IMR-90 (cell line): ENCODE measurements at regions not wholly inside any gene's neighbourhood (a gene's known extent, or its start where the extent isn't known, plus 50 kb on each side); places are given as distances from the start of the nearest gene placed in this dataset.
"Not testable (repeated sequence)": the region's sequence is repeated elsewhere in the genome, so short reads cannot be mapped to it uniquely, and the experiment has no call there.

Source experiments
- ATAC-seq: fragments of 200-7000 bp; cut with Tn5 transposase; 2 replicates; pipeline ENCODE4 v1.9.1; 2020; ENCODE audit warnings: low read depth, mild to moderate bottlenecking, moderate library complexity
- BruUV-seq: library from RNA; stranded (reverse); fragments of 400-500 nt; replicated peaks from 2 replicates; lab custom pipeline; 2021; lab: Mats Ljungman, UMichigan
- CTCF ChIA-PET: fragments of 300-600 bp; formaldehyde crosslinking; extraction: SDS; loops from one replicate; lab custom pipeline; 2021; ENCODE audit warnings: antibody characterized with exemption; lab: Yijun Ruan, JAX
- POLR2A ChIA-PET: fragments of 300-600 bp; sonication (Branson Sonifier 250); formaldehyde crosslinking; loops from one replicate; lab custom pipeline; 2022; ENCODE audit warnings: antibody characterized with exemption; ENCODE audit not compliant: unreplicated experiment; lab: Charles Lee
- DNase-seq: peaks from one replicate; pipeline ENCODE4 v3.0.0; 2013
- H2AFZ ChIP-seq: replicated peaks from 2 replicates; pipeline ENCODE3; 2013; ENCODE audit warnings: low read length, mild to moderate bottlenecking; ENCODE audit not compliant: poor library complexity
- H2AK5ac ChIP-seq: 2 replicates; pipeline ENCODE4 v1.6.1; 2013; ENCODE audit warnings: low read depth, low read length, inconsistent platforms
- H2AK9ac ChIP-seq: replicated peaks from 2 replicates; pipeline ENCODE3; 2013; ENCODE audit warnings: mild to moderate bottlenecking, low read depth, low read length, moderate library complexity; ENCODE audit not compliant: poor library complexity
- H2BK120ac ChIP-seq: 2 replicates; pipeline ENCODE4 v1.6.1; 2013; ENCODE audit warnings: low read depth, low read length, inconsistent platforms
- H2BK15ac ChIP-seq: 3 replicates; pipeline ENCODE4 v1.6.1; 2013; ENCODE audit warnings: low read depth, low read length, inconsistent platforms
- H2BK20ac ChIP-seq: 2 replicates; pipeline ENCODE4 v1.6.1; 2013; ENCODE audit warnings: low read depth, mild to moderate bottlenecking, inconsistent platforms, low read length, moderate library complexity
- H2BK5ac ChIP-seq: 2 replicates; pipeline ENCODE4 v1.6.1; 2013; ENCODE audit warnings: mild to moderate bottlenecking, low read depth, low read length, inconsistent platforms; ENCODE audit not compliant: poor library complexity, severe bottlenecking
- H3K14ac ChIP-seq: replicated peaks from 2 replicates; pipeline ENCODE4 v1.6.1; 2013; ENCODE audit warnings: low read depth, low read length, inconsistent platforms
- H3K18ac ChIP-seq: 2 replicates; pipeline ENCODE4 v1.6.1; 2013; ENCODE audit warnings: low read depth, low read length, control low read depth
- H3K23ac ChIP-seq: 2 replicates; pipeline ENCODE4 v1.6.1; 2013; ENCODE audit warnings: low read depth, low read length, inconsistent platforms
- H3K27ac ChIP-seq: 2 replicates; pipeline ENCODE4 v1.5.1; 2013; ENCODE audit warnings: mild to moderate bottlenecking, control low read depth, low read length; ENCODE audit not compliant: insufficient read depth
- H3K27me3 ChIP-seq: 2 replicates; pipeline ENCODE4 v1.6.1; 2013; ENCODE audit warnings: low read length; ENCODE audit not compliant: control insufficient read depth, insufficient read depth
- H3K36me3 ChIP-seq: 2 replicates; pipeline ENCODE4 v1.6.1; 2013; ENCODE audit warnings: low read length, mixed read lengths; ENCODE audit not compliant: control insufficient read depth, insufficient read depth
- H3K4ac ChIP-seq: 2 replicates; pipeline ENCODE4 v1.6.1; 2013; ENCODE audit warnings: low read depth, low read length, inconsistent platforms
- H3K4me1 ChIP-seq: 2 replicates; pipeline ENCODE4 v1.6.1; 2013; ENCODE audit warnings: low read length, mixed read lengths; ENCODE audit not compliant: control insufficient read depth, insufficient read depth
- H3K4me2 ChIP-seq: 2 replicates; pipeline ENCODE4 v1.6.1; 2013; ENCODE audit warnings: low read depth, mild to moderate bottlenecking, control low read depth, low read length, moderate library complexity
- H3K4me3 ChIP-seq: 2 replicates; pipeline ENCODE4 v1.5.1; 2013; ENCODE audit warnings: low read depth, mild to moderate bottlenecking, control low read depth, low read length, moderate library complexity; ENCODE audit not compliant: insufficient read depth
- H3K56ac ChIP-seq: 2 replicates; pipeline ENCODE4 v1.6.1; 2013; ENCODE audit warnings: low read length, inconsistent platforms; ENCODE audit not compliant: insufficient read depth; ENCODE audit errors: extremely low read depth
- H3K79me1 ChIP-seq, 2 experiments: 2 replicates each; pipeline ENCODE4 v1.6.1; 2013; ENCODE audit warnings: low read length in 2 of 2, inconsistent platforms in 1 of 2, low read depth in 1 of 2
- H3K9ac ChIP-seq: 2 replicates; pipeline ENCODE4 v1.6.1; 2013; ENCODE audit warnings: low read depth, low read length, control low read depth
- H3K9me1 ChIP-seq: 2 replicates; pipeline ENCODE4 v1.6.1; 2013; ENCODE audit warnings: low read length, inconsistent platforms; ENCODE audit not compliant: insufficient read depth
- H3K9me3 ChIP-seq: 2 replicates; pipeline ENCODE4 v1.6.1; 2013; ENCODE audit warnings: low read length; ENCODE audit not compliant: control insufficient read depth, insufficient read depth
- H4K20me1 ChIP-seq: 2 replicates; pipeline ENCODE4 v1.6.1; 2013; ENCODE audit warnings: low read length, inconsistent platforms; ENCODE audit not compliant: insufficient read depth
- H4K5ac ChIP-seq: 2 replicates; pipeline ENCODE4 v1.6.1; 2013; ENCODE audit warnings: mild to moderate bottlenecking, low read depth, low read length, control low read depth
- H4K8ac ChIP-seq, 2 experiments: 2 replicates each; pipeline ENCODE4 v1.6.1; 2013; ENCODE audit warnings: low read depth in 2 of 2, low read length in 2 of 2, control low read depth in 1 of 2, inconsistent platforms in 1 of 2
- H4K91ac ChIP-seq: 2 replicates; pipeline ENCODE4 v1.6.1; 2013; ENCODE audit warnings: low read depth, low read length, inconsistent platforms; ENCODE audit not compliant: insufficient read depth
- WGBS, 2 experiments: methylation state at CpG; one replicate each; pipeline versions ENCODE4 v1.1.5 to v1.1.7; 2013; ENCODE audit warnings: missing lambda C conversion rate in 2 of 2; ENCODE audit not compliant: insufficient read length in 1 of 2; ENCODE audit errors: extremely low coverage in 2 of 2; 5-methylcytosine and 5-hydroxymethylcytosine counted together
- dilution Hi-C: fragments of 300-500 bp; cut with HindIII; formaldehyde crosslinking; loops from one replicate; pipeline ENCODE4 v1.14.3; 2018; ENCODE audit warnings: low sequenced_read_pairs; ENCODE audit not compliant: unreplicated experiment
- in situ Hi-C: fragments of 300-500 bp; cut with MboI; formaldehyde crosslinking; loops from 3 replicates; pipeline ENCODE4 v1.14.3; 2019; ENCODE audit warnings: low sequenced_read_pairs, inconsistent platforms, mixed read lengths
- intact Hi-C: fragments of 100-400 bp; cut with micrococcal nuclease; formaldehyde crosslinking; loops from 2 replicates; pipeline ENCODE4 v1.10.0; 2022

DNA sequence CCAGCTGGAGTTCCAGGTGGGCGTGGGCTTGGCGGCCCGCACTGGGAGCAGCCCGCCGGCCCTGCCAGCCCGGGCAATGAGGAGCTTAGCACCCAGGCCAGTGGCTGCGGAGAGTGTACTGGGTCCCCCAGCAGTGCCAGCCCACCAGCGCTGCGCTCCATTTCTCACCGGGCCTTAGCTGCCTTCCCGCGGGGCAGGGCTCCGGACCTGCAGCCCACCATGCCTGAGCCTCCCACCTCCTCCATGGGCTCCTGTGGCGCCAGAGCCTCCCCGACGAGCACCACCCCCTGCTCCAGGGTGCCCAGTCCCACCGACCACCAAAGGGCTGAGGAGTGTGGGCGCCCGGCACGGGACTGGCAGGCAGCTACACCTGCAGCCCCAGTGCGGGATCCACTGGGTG, 1075.3 kb downstream of the SI start:
- H4K5ac ChIP-seq, H3K27me3 ChIP-seq, dilution Hi-C loops, H3K4me1 ChIP-seq, H2AK5ac ChIP-seq, BruUV-seq, H2BK5ac ChIP-seq, H3K23ac ChIP-seq, DNase-seq, H4K20me1 ChIP-seq, H4K8ac ChIP-seq, CTCF ChIA-PET, H2BK20ac ChIP-seq, in situ Hi-C loops, H2BK120ac ChIP-seq, H3K4me3 ChIP-seq, H3K27ac ChIP-seq, POLR2A ChIA-PET, H3K4ac ChIP-seq, H3K4me2 ChIP-seq, H3K79me1 ChIP-seq, H3K36me3 ChIP-seq, H3K56ac ChIP-seq, H3K14ac ChIP-seq, H4K91ac ChIP-seq, H2AK9ac ChIP-seq, H3K9me1 ChIP-seq, ATAC-seq, H3K9ac ChIP-seq, H3K18ac ChIP-seq, H2BK15ac ChIP-seq, H2AFZ ChIP-seq: not testable (repeated sequence)
- H3K9me3 ChIP-seq, result peaks cover 15% of the 10 kb centered on the region
- WGBS, 2 experiments, result 100% methylated on average over 2 of the region's 21 CpGs; no CpG with 5 or more reads in 1 of the 2 experiments
- intact Hi-C loops, result loop anchor here (5.0 kb wide), 1 partner anchor 1936 kb away; no protein-coding TSS in a partner anchor
